Activated T-helper 1 cell treated with anti-CD3 and anti-CD28 coated beads, Interleukin-12 subunit alpha, Interleukin-12 subunit beta, Interleukin-2, Interleukin-4 antibody, amounts not matched to agents 30 ng/mL and 10 ng/mL and 1 ng/mL, durations not matched to agents 14 hours and 24 hours and 36 hours (primary cell): ENCODE measurements at regions not wholly inside any gene's neighbourhood (a gene's known extent, or its start where the extent isn't known, plus 50 kb on each side); places are given as distances from the start of the nearest gene placed in this dataset.

ENCODE experiments used
- DNase-seq: peaks from one replicate; pipeline ENCODE4 v3.0.0; 2021; ENCODE audit warnings: low spot score
- H3K27ac Mint-ChIP-seq: one replicate; pipeline ENCODE4 v1.8.0; 2021; ENCODE audit warnings: mild to moderate bottlenecking, mixed read lengths
- H3K27me3 Mint-ChIP-seq: one replicate; pipeline ENCODE4 v1.8.0; 2022; ENCODE audit warnings: mild to moderate bottlenecking, moderate library complexity, mixed read lengths; ENCODE audit not compliant: insufficient read depth
- H3K36me3 Mint-ChIP-seq: one replicate; pipeline ENCODE4 v1.8.0; 2021; ENCODE audit warnings: low read depth, mixed read lengths
- H3K4me1 Mint-ChIP-seq: one replicate; pipeline ENCODE4 v1.8.0; 2021; ENCODE audit warnings: low read depth, mixed read lengths
- H3K4me3 Mint-ChIP-seq: one replicate; pipeline ENCODE4 v1.8.0; 2021; ENCODE audit warnings: mild to moderate bottlenecking, moderate library complexity, mixed read lengths
- H3K9me3 Mint-ChIP-seq: one replicate; pipeline ENCODE4 v1.8.0; 2021; ENCODE audit warnings: mixed read lengths
- intact Hi-C: fragments of 100-400 bp; cut with micrococcal nuclease; formaldehyde crosslinking; loops from one replicate; pipeline ENCODE4 v1.15.1; 2024

DNA sequence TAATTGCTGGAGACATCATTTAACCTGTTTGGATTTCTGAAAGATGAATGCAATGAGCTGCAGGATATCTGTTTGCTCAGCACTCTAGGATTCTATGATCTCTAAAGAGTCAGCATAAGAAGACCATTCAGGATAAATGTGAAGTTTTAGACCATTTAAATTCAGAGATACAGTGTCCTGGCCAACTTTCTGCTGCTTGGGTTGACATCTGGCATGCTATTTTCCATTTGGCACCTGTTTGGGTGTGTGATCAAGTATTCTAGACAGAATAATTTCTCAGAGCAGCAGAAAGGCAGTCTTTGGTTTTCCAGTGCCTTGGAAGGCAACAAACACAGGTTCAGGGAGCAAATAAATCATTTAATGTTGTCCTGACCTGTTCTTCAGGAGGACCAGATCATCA, 144.8 kb upstream of the NDUFV2 start:
- intact Hi-C loops = no loop called here
- DNase-seq = no peak
- Mint-ChIP-seq H3K4me3 (no peak overlapping the region), H3K27ac (no peak overlapping the region), H3K9me3 (no peaks in the 10 kb centered on the region), H3K27me3 (peaks cover 4% of the 10 kb centered on the region), H3K4me1 (no peaks in the 10 kb centered on the region), H3K36me3 (no peaks in the 10 kb centered on the region)

DNA sequence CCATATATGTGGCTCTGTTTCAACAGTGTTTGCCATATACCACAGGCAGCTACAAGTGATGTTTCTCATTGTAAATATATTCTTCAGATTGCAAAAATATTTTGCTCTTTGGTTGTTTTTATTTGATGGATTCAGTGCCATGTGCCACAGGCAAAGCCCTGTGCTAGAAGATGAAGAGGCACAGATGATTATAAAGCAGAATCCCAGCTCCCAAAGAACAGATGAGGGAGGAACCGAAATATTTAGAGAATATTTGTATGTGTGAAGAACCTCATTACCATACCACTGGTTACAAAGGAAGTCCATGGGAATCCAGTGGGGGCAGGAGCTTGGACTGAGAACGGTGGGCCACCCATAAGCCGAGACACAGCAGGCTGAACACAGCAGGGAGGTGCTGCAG, 143.8 kb upstream of the NDUFV2 start:
- no peak overlapping the region for H3K27ac Mint-ChIP-seq
- no peaks in the 10 kb centered on the region for H3K4me1 Mint-ChIP-seq
- intact Hi-C loops = no loop called here
- peaks cover 4% of the 10 kb centered on the region for H3K27me3 Mint-ChIP-seq
- H3K36me3 Mint-ChIP-seq = no peaks in the 10 kb centered on the region
- H3K9me3 Mint-ChIP-seq = no peaks in the 10 kb centered on the region
- no peak for DNase-seq
- H3K4me3 Mint-ChIP-seq = no peak overlapping the region

- Mint-ChIP-seq H3K4me3 (no peak overlapping the region), H3K36me3 (no peaks in the 10 kb centered on the region), H3K4me1 (no peaks in the 10 kb centered on the region), H3K9me3 (no peaks in the 10 kb centered on the region), H3K27me3 (peaks cover 4% of the 10 kb centered on the region), H3K27ac (no peak overlapping the region)
- no peak for DNase-seq
- intact Hi-C loops = no loop called here
Measured at GRCh38 chr18:8959551-8960135, 142.9 kb upstream of the NDUFV2 start.

DNA sequence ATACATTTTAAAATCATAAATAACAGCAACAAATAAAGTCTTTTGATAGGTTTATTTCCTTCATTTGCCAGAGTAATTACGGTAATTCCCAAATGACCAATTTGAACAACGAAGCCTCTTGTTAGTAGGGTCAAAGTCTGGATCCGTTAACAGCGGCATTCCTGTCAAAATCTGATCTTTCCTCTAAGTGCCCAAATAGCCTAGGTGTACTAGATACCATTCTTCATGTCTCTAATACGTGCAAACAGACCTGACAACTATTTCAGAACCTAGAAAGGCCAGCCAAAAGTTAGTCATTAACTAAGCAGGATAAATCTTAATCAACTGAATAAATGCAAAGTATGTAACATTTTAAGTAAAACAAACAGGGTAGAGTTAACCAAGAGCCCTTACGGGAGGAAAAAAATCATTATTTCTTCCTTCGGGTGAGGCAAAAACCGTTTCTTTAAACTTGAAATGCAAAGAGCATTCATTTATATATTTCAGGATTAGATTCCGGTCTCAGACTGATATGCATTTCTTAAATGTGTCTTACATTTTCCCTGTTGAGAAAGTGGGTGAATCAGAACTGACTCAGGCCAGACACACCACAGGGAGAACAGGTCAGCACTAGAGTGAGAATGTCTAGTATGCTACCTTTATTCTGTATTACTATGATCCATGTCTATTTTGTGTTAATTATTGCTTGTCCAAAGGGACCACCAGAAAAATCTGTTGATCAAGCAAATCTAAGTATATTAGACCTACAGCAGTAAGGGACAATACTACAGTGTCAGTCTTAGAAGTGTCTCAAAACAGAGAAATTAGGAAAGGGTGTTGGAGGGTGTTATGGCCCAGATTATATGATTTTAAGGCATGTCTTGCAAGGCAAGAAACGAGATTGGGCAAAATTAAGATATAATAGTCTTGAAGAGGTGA, 141.5 kb upstream of the NDUFV2 start:
- Mint-ChIP-seq H3K36me3 (no peaks in the 10 kb centered on the region), H3K4me1 (no peaks in the 10 kb centered on the region), H3K4me3 (no peak overlapping the region), H3K27ac (no peak overlapping the region), H3K27me3 (peaks cover 4% of the 10 kb centered on the region), H3K9me3 (no peaks in the 10 kb centered on the region)
- DNase-seq = no peak
- intact Hi-C loops = no loop called here

- Mint-ChIP-seq H3K4me1 (no peaks in the 10 kb centered on the region), H3K36me3 (no peaks in the 10 kb centered on the region), H3K27ac (no peak overlapping the region), H3K9me3 (no peaks in the 10 kb centered on the region), H3K4me3 (no peak overlapping the region), H3K27me3 (peaks cover 4% of the 10 kb centered on the region)
- intact Hi-C loops = no loop called here
- no peak for DNase-seq
Measured at GRCh38 chr18:8962192-8962779, 140.2 kb upstream of the NDUFV2 start.

GRCh38 chr18:8962855-8963635, 139.5 kb upstream of the NDUFV2 start:
- H3K9me3 Mint-ChIP-seq = no peaks in the 10 kb centered on the region
- no peak overlapping the region for H3K27ac Mint-ChIP-seq
- no peak for DNase-seq
- H3K27me3 Mint-ChIP-seq = peaks cover 4% of the 10 kb centered on the region
- intact Hi-C loops = no loop called here
- H3K4me3 Mint-ChIP-seq = no peak overlapping the region
- no peaks in the 10 kb centered on the region for H3K36me3 Mint-ChIP-seq
- H3K4me1 Mint-ChIP-seq = no peaks in the 10 kb centered on the region

DNA sequence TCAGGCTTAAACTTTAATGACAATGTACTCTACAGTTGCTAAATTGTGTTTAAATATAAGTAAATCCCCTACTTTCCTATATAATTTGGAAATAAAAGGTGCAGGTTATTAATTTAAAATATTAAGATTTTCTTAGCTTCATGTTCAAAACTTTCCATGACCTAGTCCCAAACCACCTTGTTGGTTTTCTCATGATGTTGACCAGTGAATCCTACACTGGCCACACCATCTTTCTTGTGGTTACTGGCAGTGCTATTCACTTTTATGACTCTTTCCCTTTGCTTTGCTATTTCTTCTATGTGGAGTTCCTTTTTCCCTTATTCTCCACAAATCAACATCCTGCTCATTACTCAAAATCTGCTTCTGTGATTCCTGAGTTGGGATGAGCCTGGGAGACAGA, 138.6 kb upstream of the NDUFV2 start:
- no peak overlapping the region for H3K4me3 Mint-ChIP-seq
- peaks cover 2% of the 10 kb centered on the region for H3K27me3 Mint-ChIP-seq
- intact Hi-C loops = no loop called here
- H3K27ac Mint-ChIP-seq = no peak overlapping the region
- no peaks in the 10 kb centered on the region for H3K4me1 Mint-ChIP-seq
- no peaks in the 10 kb centered on the region for H3K36me3 Mint-ChIP-seq
- DNase-seq = no peak
- no peaks in the 10 kb centered on the region for H3K9me3 Mint-ChIP-seq

DNA sequence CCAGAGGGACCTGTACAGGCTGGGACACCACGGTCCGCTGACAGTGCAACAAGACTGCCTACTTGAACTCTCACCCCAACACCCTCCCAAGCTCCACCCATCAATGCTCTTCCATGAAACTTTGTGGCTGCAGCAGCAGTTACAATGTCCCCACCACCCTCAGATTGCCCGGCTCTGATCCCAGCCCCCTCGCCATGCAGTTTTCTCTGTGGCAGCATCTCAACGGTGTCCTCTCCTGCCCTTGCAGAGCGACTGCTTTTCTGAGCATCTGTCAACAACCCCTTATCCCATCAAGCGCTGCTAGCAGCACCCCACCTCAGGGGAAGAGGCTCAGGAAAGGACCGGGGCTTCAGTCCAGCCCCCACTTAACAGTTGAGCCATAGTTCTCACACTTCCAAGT, 137.1 kb upstream of the NDUFV2 start:
- Mint-ChIP-seq H3K9me3 (no peaks in the 10 kb centered on the region), H3K27me3 (no peaks in the 10 kb centered on the region), H3K4me3 (no peak overlapping the region), H3K27ac (no peak overlapping the region), H3K36me3 (no peaks in the 10 kb centered on the region), H3K4me1 (no peaks in the 10 kb centered on the region)
- no peak for DNase-seq
- intact Hi-C loops = no loop called here

DNA sequence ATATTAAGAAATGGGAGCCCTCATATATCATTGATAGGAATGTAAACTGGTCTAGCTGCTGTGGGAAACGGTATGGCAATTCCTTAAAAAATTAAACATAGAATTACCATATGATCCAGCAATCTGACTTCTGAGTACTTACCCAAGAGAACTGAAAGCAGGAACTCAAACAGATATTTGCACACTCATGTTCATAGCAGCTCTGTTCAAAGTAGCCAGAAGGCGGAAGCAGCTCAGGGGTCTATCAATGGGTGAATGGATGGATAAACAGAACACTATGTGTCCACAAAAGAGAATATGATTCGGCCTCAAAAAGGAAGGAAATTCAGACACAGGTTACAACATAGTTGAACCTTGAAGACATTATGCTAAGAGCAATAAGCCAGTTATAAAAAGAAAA, 135.7 kb upstream of the NDUFV2 start:
- no peaks in the 10 kb centered on the region for H3K36me3 Mint-ChIP-seq
- no peaks in the 10 kb centered on the region for H3K4me1 Mint-ChIP-seq
- no peak overlapping the region for H3K27ac Mint-ChIP-seq
- H3K27me3 Mint-ChIP-seq = no peaks in the 10 kb centered on the region
- intact Hi-C loops = no loop called here
- no peaks in the 10 kb centered on the region for H3K9me3 Mint-ChIP-seq
- no peak for DNase-seq
- no peak overlapping the region for H3K4me3 Mint-ChIP-seq

GRCh38 chr18:8967573-8967972, 134.9 kb upstream of the NDUFV2 start:
- Mint-ChIP-seq H3K27me3 (no peaks in the 10 kb centered on the region), H3K36me3 (no peaks in the 10 kb centered on the region), H3K9me3 (no peaks in the 10 kb centered on the region), H3K27ac (no peak overlapping the region), H3K4me3 (no peak overlapping the region), H3K4me1 (no peaks in the 10 kb centered on the region)
- DNase-seq = no peak
- intact Hi-C loops = no loop called here

GRCh38 chr18:8969639-8970390, 132.7 kb upstream of the NDUFV2 start:
- H3K27me3 Mint-ChIP-seq = peaks cover 2% of the 10 kb centered on the region
- no peak for DNase-seq
- no peaks in the 10 kb centered on the region for H3K36me3 Mint-ChIP-seq
- no peak overlapping the region for H3K27ac Mint-ChIP-seq
- H3K4me3 Mint-ChIP-seq = no peak overlapping the region
- intact Hi-C loops = no loop called here
- no peaks in the 10 kb centered on the region for H3K9me3 Mint-ChIP-seq
- H3K4me1 Mint-ChIP-seq = no peaks in the 10 kb centered on the region

DNA sequence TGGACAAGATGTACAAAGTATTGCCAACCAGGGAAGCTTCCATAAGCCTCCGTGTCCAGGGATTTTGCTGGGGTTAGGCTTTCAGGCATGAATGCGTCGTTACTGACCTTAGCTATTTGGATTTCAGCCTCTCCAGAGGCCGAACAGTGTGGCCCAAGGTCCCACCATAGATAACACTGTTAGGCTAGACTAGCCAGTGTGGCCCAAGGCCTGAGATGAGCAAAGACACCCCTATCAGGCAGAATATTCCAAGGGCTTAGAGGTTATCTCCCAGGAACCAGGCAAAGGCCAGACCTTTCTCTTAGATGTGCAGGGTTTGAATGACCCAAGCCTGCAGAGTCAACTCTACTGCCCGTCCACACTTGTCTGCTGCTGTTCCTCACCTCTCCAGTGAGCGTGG, 131.7 kb upstream of the NDUFV2 start:
- no peaks in the 10 kb centered on the region for H3K9me3 Mint-ChIP-seq
- H3K4me3 Mint-ChIP-seq = no peak overlapping the region
- no peaks in the 10 kb centered on the region for H3K4me1 Mint-ChIP-seq
- intact Hi-C loops = no loop called here
- no peak for DNase-seq
- peaks cover 2% of the 10 kb centered on the region for H3K27me3 Mint-ChIP-seq
- no peak overlapping the region for H3K27ac Mint-ChIP-seq
- H3K36me3 Mint-ChIP-seq = no peaks in the 10 kb centered on the region
